ENCODE measurements at regions not wholly inside any gene's neighbourhood (a gene's known extent, or its start where the extent isn't known, plus 50 kb on each side); places are given as distances from the start of the nearest gene placed in this dataset.

GRCh38 chr4:162675661-162676060 is 491.0 kb downstream of the NAF1 start:
- no peaks in the 10 kb centered on the region for H3K9me3 ChIP-seq (ENCODE audit: low read length)
- no TSS peak for BruUV-seq (replicated peaks)
- no peaks in the 10 kb centered on the region for H3K4me1 ChIP-seq (ENCODE audit: insufficient read depth, low read length)
- DNase-seq (no peak), ATAC-seq (no peak)
- H4K20me1 ChIP-seq (ENCODE audit: low read length): no peaks in the 10 kb centered on the region
- H3K9ac ChIP-seq (ENCODE audit: low read length): no peak overlapping the region
- H2AFZ ChIP-seq (ENCODE audit: low read length): no peak overlapping the region
- H3F3A ChIP-seq (ENCODE audit: low read length, unreplicated experiment): no peaks in the 10 kb centered on the region
- ChIA-PET POLR2A (ENCODE audit: unreplicated experiment) (no interaction called here), CTCF (no interaction called here)
- no peak overlapping the region for H3K27ac ChIP-seq (ENCODE audit: low read length)
- TF ChIP-seq EZH2 (IDR thresholded peaks at IDR 0.05; ENCODE audit: low read length, unreplicated experiment) (no peak), EZH2phosphoT487 (IDR thresholded peaks at IDR 0.05; ENCODE audit: borderline replicate concordance, low read length) (no peak), CTCF (conservative IDR thresholded peaks at IDR 0.05; ENCODE audit: low read depth, low read length) (no peak)
- no peak overlapping the region for H3K4me3 ChIP-seq (ENCODE audit: low read length)
- no peaks in the 10 kb centered on the region for H3K36me3 ChIP-seq (ENCODE audit: low read depth, low read length)
- H3K4me2 ChIP-seq (ENCODE audit: low read length): no peak overlapping the region
- intact Hi-C loops (cut with micrococcal nuclease): no loop called here
- no peaks in the 10 kb centered on the region for H3K27me3 ChIP-seq (ENCODE audit: low read length)
- H3K9me2 ChIP-seq (replicated peaks; ENCODE audit: low read length): no peaks in the 10 kb centered on the region
- no peaks in the 10 kb centered on the region for H3K79me2 ChIP-seq (ENCODE audit: low read length)

GRCh38 chr4:162661913-162662312 is 498.1 kb upstream of the FSTL5 start:
- ATAC-seq (no peak), DNase-seq (no peak)
- no peaks in the 10 kb centered on the region for H4K20me1 ChIP-seq (ENCODE audit: low read length)
- no peaks in the 10 kb centered on the region for H3K27me3 ChIP-seq (ENCODE audit: low read length)
- H3K4me3 ChIP-seq (ENCODE audit: low read length): no peak overlapping the region
- no peaks in the 10 kb centered on the region for H3K9me3 ChIP-seq (ENCODE audit: low read length)
- intact Hi-C loops (cut with micrococcal nuclease): no loop called here
- H3K9me2 ChIP-seq (replicated peaks; ENCODE audit: low read length): no peaks in the 10 kb centered on the region
- no peak overlapping the region for H3K9ac ChIP-seq (ENCODE audit: low read length)
- no peak overlapping the region for H3K27ac ChIP-seq (ENCODE audit: low read length)
- H3F3A ChIP-seq (ENCODE audit: low read length, unreplicated experiment): no peaks in the 10 kb centered on the region
- no peaks in the 10 kb centered on the region for H3K79me2 ChIP-seq (ENCODE audit: low read length)
- ChIA-PET CTCF (no interaction called here), POLR2A (ENCODE audit: unreplicated experiment) (no interaction called here)
- H3K4me1 ChIP-seq (ENCODE audit: insufficient read depth, low read length): no peaks in the 10 kb centered on the region
- no TSS peak for BruUV-seq (replicated peaks)
- H3K4me2 ChIP-seq (ENCODE audit: low read length): no peak overlapping the region
- no peak for TF ChIP-seq CTCF (conservative IDR thresholded peaks at IDR 0.05; ENCODE audit: low read depth, low read length)
- no peak for TF ChIP-seq EZH2 (IDR thresholded peaks at IDR 0.05; ENCODE audit: low read length, unreplicated experiment)
- no peak for TF ChIP-seq EZH2phosphoT487 (IDR thresholded peaks at IDR 0.05; ENCODE audit: borderline replicate concordance, low read length)
- H2AFZ ChIP-seq (ENCODE audit: low read length): no peak overlapping the region
- no peaks in the 10 kb centered on the region for H3K36me3 ChIP-seq (ENCODE audit: low read depth, low read length)

- Histone ChIP-seq H3K9me3 (ENCODE audit: low read length) (no peaks in the 10 kb centered on the region), H2AFZ (ENCODE audit: low read length) (no peak overlapping the region), H3F3A (ENCODE audit: low read length, unreplicated experiment) (no peaks in the 10 kb centered on the region), H4K20me1 (ENCODE audit: low read length) (no peaks in the 10 kb centered on the region), H3K9ac (ENCODE audit: low read length) (no peak overlapping the region), H3K4me1 (ENCODE audit: insufficient read depth, low read length) (no peaks in the 10 kb centered on the region), H3K4me2 (ENCODE audit: low read length) (no peak overlapping the region), H3K36me3 (ENCODE audit: low read depth, low read length) (no peaks in the 10 kb centered on the region), H3K79me2 (ENCODE audit: low read length) (no peaks in the 10 kb centered on the region), H3K9me2 (replicated peaks; ENCODE audit: low read length) (no peaks in the 10 kb centered on the region), H3K4me3 (ENCODE audit: low read length) (no peak overlapping the region), H3K27ac (ENCODE audit: low read length) (no peak overlapping the region), H3K27me3 (ENCODE audit: low read length) (no peaks in the 10 kb centered on the region)
- TF ChIP-seq EZH2phosphoT487 (IDR thresholded peaks at IDR 0.05; ENCODE audit: borderline replicate concordance, low read length): no peak
- TF ChIP-seq CTCF (conservative IDR thresholded peaks at IDR 0.05; ENCODE audit: low read depth, low read length): no peak
- no peak for TF ChIP-seq EZH2 (IDR thresholded peaks at IDR 0.05; ENCODE audit: low read length, unreplicated experiment)
- BruUV-seq (replicated peaks): no TSS peak
- DNase-seq (no peak), ATAC-seq (no peak)
- CTCF ChIA-PET: no interaction called here
- POLR2A ChIA-PET (ENCODE audit: unreplicated experiment): no interaction called here
- intact Hi-C loops (cut with micrococcal nuclease): no loop called here
These were observed 495.9 kb upstream of the FSTL5 start for GRCh38 chr4:162659716-162660115.

Data from PC-3 (cell line).